CD4-positive, alpha-beta T cell (primary cell): ENCODE measurements at regions not wholly inside any gene's neighbourhood (a gene's known extent, or its start where the extent isn't known, plus 50 kb on each side); places are given as distances from the start of the nearest gene placed in this dataset.
A peak's percentile ranks its signal among the peaks of the same experiment; 100 is the strongest.

ENCODE experiments used
- ATAC-seq: fragments of 200-7000 bp; cut with Tn5 transposase; one replicate; pipeline ENCODE4 v1.10.0; 2022; ENCODE audit warnings: mild to moderate bottlenecking; ENCODE audit not compliant: poor library complexity
- CTCF ChIA-PET: fragments of 350-600 bp; sonication (Branson Sonifier 250); formaldehyde crosslinking; loops from one replicate; lab custom pipeline; 2021; ENCODE audit warnings: antibody characterized with exemption, inconsistent platforms; lab: Charles Lee
- POLR2A ChIA-PET: fragments of 350-600 bp; sonication (Branson Sonifier 250); formaldehyde crosslinking; loops from one replicate; lab custom pipeline; 2021; ENCODE audit warnings: antibody characterized with exemption, inconsistent platforms; lab: Charles Lee
- DNase-seq, 14 experiments: peaks; one replicate each; pipeline ENCODE4 v3.0.0-alpha.2; 2013 to 2020; ENCODE audit warnings: mixed read lengths in 2 of 14
- H3K27ac ChIP-seq, 2 donors: one replicate each; pipeline versions ENCODE4 v1.5.1 to v1.7.0; 2013; ENCODE audit warnings: low read length in 2 of 2, low read depth in 1 of 2, mild to moderate bottlenecking in 1 of 2
- H3K27me3 ChIP-seq, 2 experiments: 1 replicate in 1 of 2; 2 replicates in 1 of 2; pipeline versions ENCODE4 v1.6.1 to v1.7.0; 2013; ENCODE audit warnings: low read length in 2 of 2, control low read depth in 1 of 2, mild to moderate bottlenecking in 1 of 2, moderate library complexity in 1 of 2; ENCODE audit not compliant: insufficient read depth in 2 of 2, control insufficient read depth in 1 of 2
- H3K36me3 ChIP-seq: one replicate; pipeline ENCODE4 v1.6.1; 2013; ENCODE audit warnings: low read length, control low read depth; ENCODE audit not compliant: insufficient read depth
- H3K4me1 ChIP-seq: one replicate; pipeline ENCODE4 v1.6.1; 2013; ENCODE audit warnings: low read length, control low read depth; ENCODE audit not compliant: insufficient read depth
- H3K4me3 ChIP-seq: one replicate; pipeline ENCODE4 v1.5.1; 2013; ENCODE audit warnings: mild to moderate bottlenecking, low read length, moderate library complexity
- H3K9me3 ChIP-seq, 2 experiments: 1 replicate in 1 of 2; 2 replicates in 1 of 2; pipeline versions ENCODE4 v1.6.1 to v1.7.0; 2013; ENCODE audit warnings: low read length in 2 of 2, mild to moderate bottlenecking in 2 of 2, control low read depth in 1 of 2, moderate library complexity in 1 of 2; ENCODE audit not compliant: control insufficient read depth in 1 of 2, insufficient read depth in 1 of 2
- H3K27ac Mint-ChIP-seq: one replicate; pipeline ENCODE4 v1.8.0; 2020; ENCODE audit warnings: mixed read lengths
- H3K27me3 Mint-ChIP-seq: one replicate; pipeline ENCODE4 v1.8.0; 2021; ENCODE audit warnings: mixed read lengths
- H3K36me3 Mint-ChIP-seq: one replicate; pipeline ENCODE4 v1.8.0; 2021; ENCODE audit warnings: low read depth, mixed read lengths
- H3K4me1 Mint-ChIP-seq: one replicate; pipeline ENCODE4 v1.8.0; 2021; ENCODE audit warnings: low read depth, mixed read lengths
- H3K4me3 Mint-ChIP-seq: one replicate; pipeline ENCODE4 v1.8.0; 2020; ENCODE audit warnings: mild to moderate bottlenecking, mixed read lengths
- H3K9me3 Mint-ChIP-seq: one replicate; pipeline ENCODE4 v1.8.0; 2020; ENCODE audit warnings: mixed read lengths
- intact Hi-C, 2 experiments: fragments of 100-400 bp; cut with DNase I in 1 of 2; cut with micrococcal nuclease in 1 of 2; formaldehyde crosslinking; loops; one replicate each; pipeline versions ENCODE4 v1.15.1 to v1.9.0; 2023 to 2025; cut with DNase I, micrococcal nuclease
- TF ChIP-seq, protein P1 (sequence below): fragments of 200-600 bp; IDR thresholded peaks from one replicate; pipeline ENCODE4 v1.8.0; 2022; ENCODE audit warnings: antibody characterized with exemption, mild to moderate bottlenecking

DNA sequence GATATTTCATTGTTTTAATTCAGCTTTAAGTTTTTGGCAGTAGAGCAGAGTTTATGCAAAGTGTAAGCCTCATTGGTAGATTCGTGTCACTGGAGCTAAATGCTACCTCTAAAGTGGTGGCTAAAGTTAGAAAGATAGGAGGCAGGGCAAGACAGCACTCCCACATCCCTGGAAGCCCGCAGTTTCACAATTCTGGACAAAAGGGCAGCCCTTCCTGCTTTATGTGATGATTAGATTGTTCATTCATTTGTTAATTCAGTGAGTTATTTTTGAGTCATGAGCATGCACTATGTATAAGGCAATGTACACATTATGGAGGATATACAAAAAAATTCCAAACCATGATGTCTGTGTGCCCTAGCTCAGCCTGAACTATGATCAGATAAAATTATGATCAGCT is 52.1 kb upstream of the EIF3M start:
- no peaks in the 10 kb centered on the region for H3K4me1 Mint-ChIP-seq
- ATAC-seq (no peak), DNase-seq (no peak)
- ChIA-PET CTCF (no interaction called here), POLR2A (no interaction called here)
- no peak overlapping the region for H3K4me3 ChIP-seq
- no peaks in the 10 kb centered on the region for H3K27me3 ChIP-seq
- H3K36me3 Mint-ChIP-seq = no peaks in the 10 kb centered on the region
- no peaks in the 10 kb centered on the region for H3K4me1 ChIP-seq
- no peaks in the 10 kb centered on the region for H3K9me3 ChIP-seq
- TF ChIP-seq, protein P1, sequence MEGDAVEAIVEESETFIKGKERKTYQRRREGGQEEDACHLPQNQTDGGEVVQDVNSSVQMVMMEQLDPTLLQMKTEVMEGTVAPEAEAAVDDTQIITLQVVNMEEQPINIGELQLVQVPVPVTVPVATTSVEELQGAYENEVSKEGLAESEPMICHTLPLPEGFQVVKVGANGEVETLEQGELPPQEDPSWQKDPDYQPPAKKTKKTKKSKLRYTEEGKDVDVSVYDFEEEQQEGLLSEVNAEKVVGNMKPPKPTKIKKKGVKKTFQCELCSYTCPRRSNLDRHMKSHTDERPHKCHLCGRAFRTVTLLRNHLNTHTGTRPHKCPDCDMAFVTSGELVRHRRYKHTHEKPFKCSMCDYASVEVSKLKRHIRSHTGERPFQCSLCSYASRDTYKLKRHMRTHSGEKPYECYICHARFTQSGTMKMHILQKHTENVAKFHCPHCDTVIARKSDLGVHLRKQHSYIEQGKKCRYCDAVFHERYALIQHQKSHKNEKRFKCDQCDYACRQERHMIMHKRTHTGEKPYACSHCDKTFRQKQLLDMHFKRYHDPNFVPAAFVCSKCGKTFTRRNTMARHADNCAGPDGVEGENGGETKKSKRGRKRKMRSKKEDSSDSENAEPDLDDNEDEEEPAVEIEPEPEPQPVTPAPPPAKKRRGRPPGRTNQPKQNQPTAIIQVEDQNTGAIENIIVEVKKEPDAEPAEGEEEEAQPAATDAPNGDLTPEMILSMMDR = no peak
- H3K27me3 Mint-ChIP-seq = no peaks in the 10 kb centered on the region
- intact Hi-C loops = no loop called here
- no peaks in the 10 kb centered on the region for H3K9me3 Mint-ChIP-seq
- H3K4me3 Mint-ChIP-seq = no peak overlapping the region
- no peak overlapping the region for H3K27ac Mint-ChIP-seq
- H3K36me3 ChIP-seq = no peaks in the 10 kb centered on the region
- H3K27ac ChIP-seq = no peak overlapping the region

DNA sequence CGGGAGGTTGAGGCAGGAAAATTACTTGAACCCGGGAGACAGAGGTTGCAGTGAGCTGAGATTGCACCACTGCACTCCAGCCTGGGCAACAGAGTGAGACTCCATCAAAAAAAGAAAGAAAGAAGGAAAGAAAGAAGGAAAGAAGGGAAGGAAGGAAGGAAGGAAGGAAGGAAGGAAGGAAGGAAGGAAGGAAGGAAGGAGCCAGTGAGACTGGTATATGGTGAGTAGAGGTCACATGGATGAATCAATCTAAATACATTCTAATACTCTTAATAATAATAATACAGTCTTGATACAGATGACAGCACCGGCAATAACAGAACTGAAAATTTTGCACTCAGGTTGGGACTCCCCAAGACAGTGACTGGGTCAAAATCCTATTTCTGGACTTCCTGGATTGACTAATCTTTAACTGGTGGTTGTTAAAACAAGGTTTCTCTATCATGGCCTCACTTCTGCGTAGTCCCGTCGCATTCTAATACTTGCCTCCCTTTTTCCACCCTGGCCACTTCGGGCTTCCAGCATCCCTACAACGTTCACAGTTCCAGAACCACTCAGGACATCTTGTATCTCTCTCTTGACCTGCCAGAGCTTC is 53.5 kb upstream of the EIF3M start:
- H3K4me3 Mint-ChIP-seq = no peak overlapping the region
- no peaks in the 10 kb centered on the region for H3K9me3 ChIP-seq
- no peak overlapping the region for H3K27ac Mint-ChIP-seq
- intact Hi-C loops = no loop called here
- POLR2A ChIA-PET = no interaction called here
- TF ChIP-seq, protein P1 = no peak
- H3K36me3 ChIP-seq = no peaks in the 10 kb centered on the region
- H3K27me3 Mint-ChIP-seq = no peaks in the 10 kb centered on the region
- no peak overlapping the region for H3K4me3 ChIP-seq
- ATAC-seq (no peak), DNase-seq (peak in 2 of 14 experiments; percentile 7 to 12)
- no peaks in the 10 kb centered on the region for H3K9me3 Mint-ChIP-seq
- CTCF ChIA-PET = no interaction called here
- no peaks in the 10 kb centered on the region for H3K4me1 ChIP-seq
- H3K27ac ChIP-seq = no peak overlapping the region
- no peaks in the 10 kb centered on the region for H3K36me3 Mint-ChIP-seq
- H3K27me3 ChIP-seq = no peaks in the 10 kb centered on the region
- H3K4me1 Mint-ChIP-seq = no peaks in the 10 kb centered on the region

DNA sequence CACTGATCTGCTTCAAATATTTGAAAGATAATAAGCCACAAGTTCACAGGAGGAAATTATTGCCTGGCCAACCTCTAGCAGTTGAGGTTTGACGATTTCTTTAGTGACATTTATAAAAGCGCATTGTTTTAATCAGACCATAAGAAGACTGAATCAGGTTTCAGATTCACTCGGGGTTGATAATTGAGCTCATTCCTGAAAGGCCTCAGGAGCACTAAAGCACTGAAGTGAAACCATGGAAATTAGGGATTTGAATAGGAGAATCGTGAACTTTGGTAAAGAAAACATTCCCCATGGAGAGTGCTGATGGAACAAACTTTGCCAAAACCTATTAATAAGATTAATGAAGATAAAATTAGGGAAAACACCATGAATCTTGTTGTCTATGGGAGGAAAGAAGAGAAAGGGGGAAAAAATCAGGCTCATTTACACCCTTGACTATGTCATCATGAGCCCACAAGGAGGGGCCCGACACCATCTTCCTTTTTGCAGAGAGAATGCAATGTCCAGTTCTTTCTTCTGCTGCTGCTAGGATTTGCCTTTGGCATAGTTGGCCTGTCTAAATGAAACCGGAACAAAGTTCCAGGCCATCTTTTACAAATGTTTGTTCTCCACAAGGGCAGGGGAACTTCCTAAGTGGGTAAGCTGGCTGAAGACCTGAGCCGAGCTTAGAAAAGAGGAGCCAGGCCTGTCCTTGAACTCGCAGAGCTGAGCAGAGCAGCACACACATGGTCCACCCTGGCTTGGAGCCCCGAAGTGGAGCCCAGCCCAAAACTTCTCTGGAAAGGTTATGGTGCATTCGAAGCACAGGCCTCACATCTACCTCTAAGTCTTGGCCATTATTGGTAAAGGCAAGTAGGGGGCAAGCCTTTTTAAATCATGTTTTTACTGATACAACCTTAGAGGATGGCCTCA is 56.1 kb upstream of the EIF3M start:
- no peaks in the 10 kb centered on the region for H3K36me3 Mint-ChIP-seq
- Histone ChIP-seq H3K27me3 (no peaks in the 10 kb centered on the region), H3K36me3 (no peaks in the 10 kb centered on the region), H3K27ac (no peak overlapping the region), H3K4me1 (no peaks in the 10 kb centered on the region), H3K9me3 (no peaks in the 10 kb centered on the region), H3K4me3 (no peak overlapping the region)
- intact Hi-C loops = no loop called here
- CTCF ChIA-PET = no interaction called here
- TF ChIP-seq, protein P1 = no peak
- DNase-seq = no peak
- H3K4me3 Mint-ChIP-seq = no peak overlapping the region
- H3K27me3 Mint-ChIP-seq = no peaks in the 10 kb centered on the region
- no peaks in the 10 kb centered on the region for H3K4me1 Mint-ChIP-seq
- POLR2A ChIA-PET = no interaction called here
- no peak for ATAC-seq
- no peak overlapping the region for H3K27ac Mint-ChIP-seq
- H3K9me3 Mint-ChIP-seq = no peaks in the 10 kb centered on the region
